HCT116 (cell line): ENCODE measurements at regions not wholly inside any gene's neighbourhood (a gene's known extent, or its start where the extent isn't known, plus 50 kb on each side); places are given as distances from the start of the nearest gene placed in this dataset.

Experiments used
- ATAC-seq: fragments of 200-7000 bp; cut with Tn5 transposase; 2 replicates; pipeline ENCODE4 v1.9.1; 2020; ENCODE audit warnings: mild to moderate bottlenecking, moderate library complexity
- BruUV-seq: library from RNA; stranded (reverse); fragments of 400-500 nt; replicated peaks from 2 replicates; lab custom pipeline; 2021; lab: Mats Ljungman, UMichigan
- CTCF ChIA-PET: fragments of 300-600 bp; sonication (Branson Sonifier 250); formaldehyde crosslinking; loops from one replicate; lab custom pipeline; 2021; ENCODE audit warnings: antibody characterized with exemption; lab: Charles Lee
- POLR2A ChIA-PET: fragments of 300-600, 350-600 bp; sonication (Branson Sonifier 250); formaldehyde crosslinking; loops from one replicate; lab custom pipeline; 2021; ENCODE audit warnings: antibody characterized with exemption; lab: Charles Lee
- RAD21 ChIA-PET, 2 experiments: fragments of 300-600 bp; sonication (Branson Sonifier 250); formaldehyde crosslinking; loops; one replicate each; lab custom pipeline; 2023; ENCODE audit warnings: low total read pairs in 2 of 2; ENCODE audit not compliant: uncharacterized antibody in 2 of 2, unreplicated experiment in 2 of 2, low non-redundant PET in 1 of 2; lab: Charles Lee
- DNase-seq: peaks from one replicate; pipeline ENCODE4 v3.0.0-alpha.2; 2010; ENCODE audit warnings: low read depth, low spot score
- H2AFZ ChIP-seq: fragments of 200-600 bp; shearing (Covaris generic), sonication (generic); 2 replicates; pipeline ENCODE4 v1.6.1; 2017; ENCODE audit warnings: low read depth, mixed run types, mixed read lengths, antibody characterized with exemption, low read length; ENCODE audit not compliant: poor library complexity, severe bottlenecking
- H3K27ac ChIP-seq: 2 replicates; pipeline ENCODE4 v1.5.1; 2012; ENCODE audit warnings: low read depth, low read length
- H3K27me3 ChIP-seq: fragments of 200-600 bp; sonication (generic); 2 replicates; pipeline ENCODE4 v1.6.1; 2016; ENCODE audit warnings: mixed run types, low read length, mixed read lengths; ENCODE audit not compliant: insufficient read depth
- H3K36me3 ChIP-seq, 2 experiments: fragments of 200-500 bp in 1 of 2; fragments of 200-600 bp in 1 of 2; sonication (Bioruptor generic) in 1 of 2; sonication (generic) in 1 of 2; 2 replicates each; pipeline versions ENCODE4 v1.5.1 to v1.6.1; 2014 to 2016; ENCODE audit warnings: low read length in 2 of 2, inconsistent platforms in 1 of 2, mixed read lengths in 1 of 2, mixed run types in 1 of 2; ENCODE audit not compliant: insufficient read depth in 2 of 2, control insufficient read depth in 1 of 2
- H3K4me1 ChIP-seq, 2 experiments: fragments of 200-600 bp in 1 of 2; sonication (generic) in 1 of 2; 2 replicates each; pipeline versions ENCODE4 v1.5.1 to v1.6.1; 2012 to 2017; ENCODE audit warnings: low read length in 2 of 2, inconsistent platforms in 1 of 2, mild to moderate bottlenecking in 1 of 2, mixed read lengths in 1 of 2, mixed run types in 1 of 2, moderate library complexity in 1 of 2; ENCODE audit not compliant: insufficient read depth in 2 of 2, control insufficient read depth in 1 of 2
- H3K4me2 ChIP-seq: fragments of 200-600 bp; sonication (generic); 2 replicates; pipeline ENCODE4 v1.6.1; 2017; ENCODE audit warnings: mixed run types, low read length, mixed read lengths
- H3K4me3 ChIP-seq, 2 experiments: fragments of 200-600 bp in 1 of 2; sonication (generic) in 1 of 2; replicated peaks in 1 of 2; 2 replicates each; pipeline ENCODE4 v1.5.1; 2011 to 2016; ENCODE audit warnings: low read length in 2 of 2, control low read depth in 1 of 2, low read depth in 1 of 2, mild to moderate bottlenecking in 1 of 2, mixed read lengths in 1 of 2, mixed run types in 1 of 2
- H3K79me2 ChIP-seq: fragments of 200-600 bp; sonication (generic); 2 replicates; pipeline ENCODE4 v1.6.1; 2017; ENCODE audit warnings: mild to moderate bottlenecking, mixed run types, low read length, moderate library complexity, mixed read lengths; ENCODE audit not compliant: insufficient read depth
- H3K9ac ChIP-seq: fragments of 200-600 bp; sonication (generic); 2 replicates; pipeline ENCODE4 v1.6.1; 2016; ENCODE audit warnings: low read length, mixed read lengths
- H3K9me2 ChIP-seq: fragments of 200-600 bp; sonication (generic), shearing (Covaris generic); 2 replicates; pipeline ENCODE4 v1.6.1; 2017; ENCODE audit warnings: mixed run types, mild to moderate bottlenecking, moderate library complexity; ENCODE audit not compliant: insufficient read depth
- H3K9me3 ChIP-seq, 2 experiments: fragments of 200-500 bp in 1 of 2; fragments of 200-600 bp in 1 of 2; sonication (Bioruptor generic) in 1 of 2; sonication (generic) in 1 of 2; 2 replicates each; pipeline ENCODE4 v1.6.1; 2014 to 2017; ENCODE audit warnings: low read length in 2 of 2, mixed read lengths in 2 of 2, inconsistent platforms in 1 of 2, low read depth in 1 of 2, mild to moderate bottlenecking in 1 of 2, mixed run types in 1 of 2, moderate library complexity in 1 of 2; ENCODE audit not compliant: control insufficient read depth in 1 of 2, insufficient read depth in 1 of 2
- H4K20me1 ChIP-seq: fragments of 200-600 bp; sonication (generic), shearing (Covaris generic); 2 replicates; pipeline ENCODE4 v1.6.1; 2017; ENCODE audit warnings: mixed run types, mild to moderate bottlenecking, moderate library complexity; ENCODE audit not compliant: insufficient read depth
- CBX3 ChIP-seq: IDR thresholded peaks from 2 replicates; pipeline ENCODE4 v1.6.1; 2012; ENCODE audit warnings: low read depth
- CEBPB ChIP-seq: IDR thresholded peaks from 2 replicates; pipeline ENCODE4 v1.6.1; 2012; ENCODE audit warnings: low read depth
- EGR1 ChIP-seq: IDR thresholded peaks from 2 replicates; pipeline ENCODE4 v1.6.1; 2012; ENCODE audit warnings: low read depth
- ELF1 ChIP-seq: IDR thresholded peaks from 2 replicates; pipeline ENCODE4 v1.6.1; 2012; ENCODE audit warnings: low read depth, borderline replicate concordance
- EZH2 ChIP-seq: fragments of 200-600 bp; sonication (generic); IDR thresholded peaks from 2 replicates; pipeline ENCODE4 v1.6.1; 2017; ENCODE audit warnings: antibody characterized with exemption, mixed run types
- POLR2A ChIP-seq: IDR thresholded peaks from 2 replicates; pipeline ENCODE4 v1.7.0; 2011; ENCODE audit warnings: borderline replicate concordance; ENCODE audit not compliant: insufficient read depth, insufficient read length; ENCODE audit errors: extremely low read depth
- POLR2AphosphoS5 ChIP-seq: IDR thresholded peaks from 2 replicates; pipeline ENCODE4 v1.6.1; 2011; ENCODE audit warnings: mild to moderate bottlenecking, low read depth, low read length, moderate library complexity
- RAD21 ChIP-seq: IDR thresholded peaks from 2 replicates; pipeline ENCODE4 v1.6.1; 2012; ENCODE audit warnings: low read depth, mild to moderate bottlenecking
- SIN3A ChIP-seq: IDR thresholded peaks from 2 replicates; pipeline ENCODE4 v1.6.1; 2012; ENCODE audit warnings: low read depth
- SRF ChIP-seq: IDR thresholded peaks from 2 replicates; pipeline ENCODE4 v1.6.1; 2012; ENCODE audit warnings: low read depth
- TCF7L2 ChIP-seq: IDR thresholded peaks from 2 replicates; pipeline ENCODE4 v1.7.0; 2011; ENCODE audit warnings: borderline replicate concordance, inconsistent platforms; ENCODE audit not compliant: insufficient read depth, insufficient read length; ENCODE audit errors: extremely low read depth
- YY1 ChIP-seq: IDR thresholded peaks from 2 replicates; pipeline ENCODE4 v1.6.1; 2011; ENCODE audit warnings: low read length, low read depth, moderate library complexity, mild to moderate bottlenecking; ENCODE audit not compliant: insufficient replicate concordance; ENCODE audit errors: extremely low read depth
- ZFX ChIP-seq: fragments of 450-650 bp; IDR thresholded peaks from 2 replicates; pipeline ENCODE4 v1.6.1; 2017
- ZNF274 ChIP-seq: fragments of 200-500 bp; sonication (Bioruptor generic); IDR thresholded peaks from 2 replicates; pipeline ENCODE4 v1.6.1; 2014; ENCODE audit warnings: mild to moderate bottlenecking, low read depth, low read length, inconsistent platforms
- intact Hi-C: fragments of 100-400 bp; cut with micrococcal nuclease; formaldehyde crosslinking; loops from 2 replicates; pipeline ENCODE4 v1.10.0; 2022
- TF ChIP-seq, protein P1 (sequence below): IDR thresholded peaks from 2 replicates; pipeline ENCODE4 v1.6.1; 2012
- TF ChIP-seq, protein P2 (sequence below): IDR thresholded peaks from 2 replicates; pipeline ENCODE4 v1.6.1; 2012; ENCODE audit warnings: low read depth

DNA sequence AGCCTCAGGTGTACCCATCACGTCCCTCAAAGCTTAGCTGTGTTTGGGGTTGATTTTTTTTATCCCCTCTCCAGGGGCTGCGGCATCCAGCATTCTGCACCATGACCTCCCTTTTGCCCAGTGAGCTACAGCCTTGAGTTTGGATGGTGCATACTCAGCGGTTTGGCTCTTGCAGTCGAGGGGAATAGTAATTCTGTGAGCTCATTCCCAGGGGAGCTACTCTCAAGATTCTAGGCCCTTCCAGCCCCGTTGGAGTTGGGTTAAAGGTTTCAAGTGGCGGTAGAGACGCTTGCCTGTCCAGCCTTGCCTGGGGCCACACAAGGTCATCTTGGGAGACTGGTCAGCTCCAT is 102.2 kb upstream of the SPRY4 start:
- H3K36me3 ChIP-seq, result no peaks in the 10 kb centered on the region; a peak in 1 of 4 replicates
- H3K9me2 ChIP-seq, result no peaks in the 10 kb centered on the region
- no peak overlapping the region for H3K27ac ChIP-seq
- no peaks in the 10 kb centered on the region for H3K27me3 ChIP-seq
- H3K9ac ChIP-seq, result no peak overlapping the region
- no peak for TF ChIP-seq ELF1
- TF ChIP-seq RAD21, result no peak
- TF ChIP-seq SRF, result no peak
- TF ChIP-seq EGR1, result no peak
- TF ChIP-seq TCF7L2, result no peak
- TF ChIP-seq, protein P1, sequence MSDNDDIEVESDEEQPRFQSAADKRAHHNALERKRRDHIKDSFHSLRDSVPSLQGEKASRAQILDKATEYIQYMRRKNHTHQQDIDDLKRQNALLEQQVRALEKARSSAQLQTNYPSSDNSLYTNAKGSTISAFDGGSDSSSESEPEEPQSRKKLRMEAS, result no peak
- no peak for TF ChIP-seq ZFX
- TF ChIP-seq, protein P2, sequence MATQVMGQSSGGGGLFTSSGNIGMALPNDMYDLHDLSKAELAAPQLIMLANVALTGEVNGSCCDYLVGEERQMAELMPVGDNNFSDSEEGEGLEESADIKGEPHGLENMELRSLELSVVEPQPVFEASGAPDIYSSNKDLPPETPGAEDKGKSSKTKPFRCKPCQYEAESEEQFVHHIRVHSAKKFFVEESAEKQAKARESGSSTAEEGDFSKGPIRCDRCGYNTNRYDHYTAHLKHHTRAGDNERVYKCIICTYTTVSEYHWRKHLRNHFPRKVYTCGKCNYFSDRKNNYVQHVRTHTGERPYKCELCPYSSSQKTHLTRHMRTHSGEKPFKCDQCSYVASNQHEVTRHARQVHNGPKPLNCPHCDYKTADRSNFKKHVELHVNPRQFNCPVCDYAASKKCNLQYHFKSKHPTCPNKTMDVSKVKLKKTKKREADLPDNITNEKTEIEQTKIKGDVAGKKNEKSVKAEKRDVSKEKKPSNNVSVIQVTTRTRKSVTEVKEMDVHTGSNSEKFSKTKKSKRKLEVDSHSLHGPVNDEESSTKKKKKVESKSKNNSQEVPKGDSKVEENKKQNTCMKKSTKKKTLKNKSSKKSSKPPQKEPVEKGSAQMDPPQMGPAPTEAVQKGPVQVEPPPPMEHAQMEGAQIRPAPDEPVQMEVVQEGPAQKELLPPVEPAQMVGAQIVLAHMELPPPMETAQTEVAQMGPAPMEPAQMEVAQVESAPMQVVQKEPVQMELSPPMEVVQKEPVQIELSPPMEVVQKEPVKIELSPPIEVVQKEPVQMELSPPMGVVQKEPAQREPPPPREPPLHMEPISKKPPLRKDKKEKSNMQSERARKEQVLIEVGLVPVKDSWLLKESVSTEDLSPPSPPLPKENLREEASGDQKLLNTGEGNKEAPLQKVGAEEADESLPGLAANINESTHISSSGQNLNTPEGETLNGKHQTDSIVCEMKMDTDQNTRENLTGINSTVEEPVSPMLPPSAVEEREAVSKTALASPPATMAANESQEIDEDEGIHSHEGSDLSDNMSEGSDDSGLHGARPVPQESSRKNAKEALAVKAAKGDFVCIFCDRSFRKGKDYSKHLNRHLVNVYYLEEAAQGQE, result no peak
- no peak for TF ChIP-seq CEBPB
- no peak for TF ChIP-seq SIN3A
- no peak for TF ChIP-seq POLR2A
- no peak for TF ChIP-seq POLR2AphosphoS5
- no peak for TF ChIP-seq YY1
- no peak for TF ChIP-seq EZH2
- TF ChIP-seq CBX3, result no peak
- TF ChIP-seq ZNF274, result no peak
- H3K9me3 ChIP-seq, result no peaks in the 10 kb centered on the region
- H4K20me1 ChIP-seq, result no peaks in the 10 kb centered on the region
- H2AFZ ChIP-seq, result no peak overlapping the region
- H3K4me1 ChIP-seq, result peaks cover 18 to 20% of the 10 kb centered on the region in 2 experiments
- H3K79me2 ChIP-seq, result no peaks in the 10 kb centered on the region
- H3K4me2 ChIP-seq, result no peak overlapping the region
- ChIA-PET RAD21 (no interaction called here), CTCF (no interaction called here), POLR2A (no interaction called here)
- ATAC-seq (no peak), DNase-seq (no peak)
- BruUV-seq, result no TSS peak
- intact Hi-C loops, result no loop called here
- H3K4me3 ChIP-seq, result no peak overlapping the region
